ENCODE measurements at regions not wholly inside any gene's neighbourhood (a gene's known extent, or its start where the extent isn't known, plus 50 kb on each side); places are given as distances from the start of the nearest gene placed in this dataset.

DNA sequence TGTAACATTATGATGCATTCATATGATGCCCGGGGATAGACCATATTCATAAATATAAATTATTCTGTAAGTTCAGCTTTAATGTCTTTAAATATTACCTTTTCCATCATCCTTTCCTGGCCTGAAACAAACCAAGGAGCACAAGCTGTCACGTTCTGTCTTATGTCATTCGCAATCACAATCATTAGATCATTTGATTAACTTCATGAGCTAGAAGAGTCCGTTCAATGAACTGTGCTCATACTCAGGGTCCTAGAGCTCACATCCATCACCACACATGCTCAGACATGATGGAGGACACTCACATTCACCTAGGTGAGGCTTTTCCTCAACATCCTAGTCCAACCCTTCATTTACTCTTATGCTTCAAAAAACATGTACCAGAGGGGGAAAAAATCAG is 599.0 kb upstream of the ID2 start:
- TF ChIP-seq, protein P1, sequence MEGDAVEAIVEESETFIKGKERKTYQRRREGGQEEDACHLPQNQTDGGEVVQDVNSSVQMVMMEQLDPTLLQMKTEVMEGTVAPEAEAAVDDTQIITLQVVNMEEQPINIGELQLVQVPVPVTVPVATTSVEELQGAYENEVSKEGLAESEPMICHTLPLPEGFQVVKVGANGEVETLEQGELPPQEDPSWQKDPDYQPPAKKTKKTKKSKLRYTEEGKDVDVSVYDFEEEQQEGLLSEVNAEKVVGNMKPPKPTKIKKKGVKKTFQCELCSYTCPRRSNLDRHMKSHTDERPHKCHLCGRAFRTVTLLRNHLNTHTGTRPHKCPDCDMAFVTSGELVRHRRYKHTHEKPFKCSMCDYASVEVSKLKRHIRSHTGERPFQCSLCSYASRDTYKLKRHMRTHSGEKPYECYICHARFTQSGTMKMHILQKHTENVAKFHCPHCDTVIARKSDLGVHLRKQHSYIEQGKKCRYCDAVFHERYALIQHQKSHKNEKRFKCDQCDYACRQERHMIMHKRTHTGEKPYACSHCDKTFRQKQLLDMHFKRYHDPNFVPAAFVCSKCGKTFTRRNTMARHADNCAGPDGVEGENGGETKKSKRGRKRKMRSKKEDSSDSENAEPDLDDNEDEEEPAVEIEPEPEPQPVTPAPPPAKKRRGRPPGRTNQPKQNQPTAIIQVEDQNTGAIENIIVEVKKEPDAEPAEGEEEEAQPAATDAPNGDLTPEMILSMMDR (conservative IDR thresholded peaks at IDR 0.05; ENCODE audit: low read length) = no peak
- no peak for TF ChIP-seq EZH2phosphoT487 (IDR thresholded peaks at IDR 0.05; ENCODE audit: borderline replicate concordance)

Data from Loucy (cell line).